ENCODE measurements at regions not wholly inside any gene's neighbourhood (a gene's known extent, or its start where the extent isn't known, plus 50 kb on each side); places are given as distances from the start of the nearest gene placed in this dataset.

DNA sequence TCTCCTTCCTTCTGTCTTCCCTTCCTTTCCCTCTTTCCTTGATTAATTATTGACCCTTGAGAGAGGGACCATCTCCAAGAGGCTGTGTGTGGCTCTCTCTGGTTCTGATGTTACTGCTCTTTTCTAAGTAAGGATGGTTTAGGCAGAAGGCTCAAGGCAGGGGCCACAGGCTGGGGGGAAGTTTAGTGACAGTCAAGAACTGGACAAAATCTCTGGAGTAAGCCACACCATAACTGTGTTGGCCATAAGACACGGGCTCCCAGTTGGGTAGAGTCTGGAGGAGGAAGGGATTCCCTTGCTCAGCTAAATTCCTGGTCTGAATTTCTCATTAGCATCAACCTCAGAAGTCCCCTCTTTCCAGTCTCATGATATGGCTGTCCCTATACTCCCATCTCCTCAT lies 74.7 kb downstream of the BUD13 start:
- TF ChIP-seq, protein P1, sequence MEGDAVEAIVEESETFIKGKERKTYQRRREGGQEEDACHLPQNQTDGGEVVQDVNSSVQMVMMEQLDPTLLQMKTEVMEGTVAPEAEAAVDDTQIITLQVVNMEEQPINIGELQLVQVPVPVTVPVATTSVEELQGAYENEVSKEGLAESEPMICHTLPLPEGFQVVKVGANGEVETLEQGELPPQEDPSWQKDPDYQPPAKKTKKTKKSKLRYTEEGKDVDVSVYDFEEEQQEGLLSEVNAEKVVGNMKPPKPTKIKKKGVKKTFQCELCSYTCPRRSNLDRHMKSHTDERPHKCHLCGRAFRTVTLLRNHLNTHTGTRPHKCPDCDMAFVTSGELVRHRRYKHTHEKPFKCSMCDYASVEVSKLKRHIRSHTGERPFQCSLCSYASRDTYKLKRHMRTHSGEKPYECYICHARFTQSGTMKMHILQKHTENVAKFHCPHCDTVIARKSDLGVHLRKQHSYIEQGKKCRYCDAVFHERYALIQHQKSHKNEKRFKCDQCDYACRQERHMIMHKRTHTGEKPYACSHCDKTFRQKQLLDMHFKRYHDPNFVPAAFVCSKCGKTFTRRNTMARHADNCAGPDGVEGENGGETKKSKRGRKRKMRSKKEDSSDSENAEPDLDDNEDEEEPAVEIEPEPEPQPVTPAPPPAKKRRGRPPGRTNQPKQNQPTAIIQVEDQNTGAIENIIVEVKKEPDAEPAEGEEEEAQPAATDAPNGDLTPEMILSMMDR (IDR thresholded peaks at IDR 0.05), result no peak
- TF ChIP-seq POLR2A (IDR thresholded peaks at IDR 0.05) (no peak), POLR2AphosphoS5 (IDR thresholded peaks at IDR 0.05) (no peak)
